ENCODE measurements at regions not wholly inside any gene's neighbourhood (a gene's known extent, or its start where the extent isn't known, plus 50 kb on each side); places are given as distances from the start of the nearest gene placed in this dataset.

GRCh38 chr16:87552072-87552718 lies 50.1 kb upstream of the JPH3 start:
- DNase-seq (ENCODE audit: low read depth, low spot score) (no peak), ATAC-seq (no peak)
- BruUV-seq (replicated peaks), result no TSS peak
- in situ Hi-C loops (cut with HindIII; ENCODE audit: low pct_unique_long_range_greater_than_20kb, low sequenced_read_pairs), result no loop called here
- intact Hi-C loops (cut with micrococcal nuclease; ENCODE audit: unreplicated experiment), result no loop called here
- Histone ChIP-seq H3K4me3 (ENCODE audit: low read depth in 2 of 2, low read length in 2 of 2) (no peak overlapping the region), H3K4me1 (ENCODE audit: control insufficient read depth, insufficient read depth, low read length) (no peaks in the 10 kb centered on the region; the same call in 1 of the 2 replicates), H3K36me3 (ENCODE audit: control insufficient read depth, insufficient read depth, low read length) (no peaks in the 10 kb centered on the region), H3K27ac (ENCODE audit: low read length) (no peak overlapping the region), H3K9me3 (ENCODE audit: control insufficient read depth, insufficient read depth, low read depth, low read length) (no peaks in the 10 kb centered on the region), H3K27me3 (ENCODE audit: control insufficient read depth, insufficient read depth, low read length) (no peaks in the 10 kb centered on the region)
- ChIA-PET CTCF (no interaction called here), POLR2A (no interaction called here)
- no peak for TF ChIP-seq POLR2AphosphoS5 (IDR thresholded peaks at IDR 0.05; ENCODE audit: low read depth, low read length)
- no peak for TF ChIP-seq TCF7L2 (IDR thresholded peaks at IDR 0.05; ENCODE audit: low read depth, low read length)
- no peak for TF ChIP-seq CTCF (IDR thresholded peaks at IDR 0.05)
- TF ChIP-seq REST (IDR thresholded peaks at IDR 0.05; ENCODE audit: insufficient read depth in 1 of 2, low read depth in 2 of 2, low read length in 1 of 2), result no peak
- no peak for TF ChIP-seq SIN3A (IDR thresholded peaks at IDR 0.05; ENCODE audit: borderline replicate concordance, insufficient read depth, low read depth, low read length)

- CTCF ChIA-PET, result no interaction called here
- no peaks in the 10 kb centered on the region; the same call in 1 of the 2 replicates for H3K4me1 ChIP-seq (ENCODE audit: control insufficient read depth, insufficient read depth, low read length)
- BruUV-seq (replicated peaks), result no TSS peak
- no peak overlapping the region for H3K4me3 ChIP-seq (ENCODE audit: low read depth in 2 of 2, low read length in 2 of 2)
- H3K27ac ChIP-seq (ENCODE audit: low read length), result no peak overlapping the region
- H3K36me3 ChIP-seq (ENCODE audit: control insufficient read depth, insufficient read depth, low read length), result no peaks in the 10 kb centered on the region
- ATAC-seq (no peak), DNase-seq (ENCODE audit: low read depth, low spot score) (no peak)
- H3K9me3 ChIP-seq (ENCODE audit: control insufficient read depth, insufficient read depth, low read depth, low read length), result no peaks in the 10 kb centered on the region
- in situ Hi-C loops (cut with HindIII; ENCODE audit: low pct_unique_long_range_greater_than_20kb, low sequenced_read_pairs), result no loop called here
- intact Hi-C loops (cut with micrococcal nuclease; ENCODE audit: unreplicated experiment), result no loop called here
- TF ChIP-seq POLR2AphosphoS5 (IDR thresholded peaks at IDR 0.05; ENCODE audit: low read depth, low read length) (no peak), REST (IDR thresholded peaks at IDR 0.05; ENCODE audit: insufficient read depth in 1 of 2, low read depth in 2 of 2, low read length in 1 of 2) (no peak), CTCF (IDR thresholded peaks at IDR 0.05) (no peak), SIN3A (IDR thresholded peaks at IDR 0.05; ENCODE audit: borderline replicate concordance, insufficient read depth, low read depth, low read length) (no peak), TCF7L2 (IDR thresholded peaks at IDR 0.05; ENCODE audit: low read depth, low read length) (no peak)
- POLR2A ChIA-PET, result no interaction called here
- no peaks in the 10 kb centered on the region for H3K27me3 ChIP-seq (ENCODE audit: control insufficient read depth, insufficient read depth, low read length)
These were observed 50.8 kb upstream of the JPH3 start for GRCh38 chr16:87551487-87551886.

Data from Panc1 (cell line).